ENCODE measurements at regions not wholly inside any gene's neighbourhood (a gene's known extent, or its start where the extent isn't known, plus 50 kb on each side); places are given as distances from the start of the nearest gene placed in this dataset.

DNA sequence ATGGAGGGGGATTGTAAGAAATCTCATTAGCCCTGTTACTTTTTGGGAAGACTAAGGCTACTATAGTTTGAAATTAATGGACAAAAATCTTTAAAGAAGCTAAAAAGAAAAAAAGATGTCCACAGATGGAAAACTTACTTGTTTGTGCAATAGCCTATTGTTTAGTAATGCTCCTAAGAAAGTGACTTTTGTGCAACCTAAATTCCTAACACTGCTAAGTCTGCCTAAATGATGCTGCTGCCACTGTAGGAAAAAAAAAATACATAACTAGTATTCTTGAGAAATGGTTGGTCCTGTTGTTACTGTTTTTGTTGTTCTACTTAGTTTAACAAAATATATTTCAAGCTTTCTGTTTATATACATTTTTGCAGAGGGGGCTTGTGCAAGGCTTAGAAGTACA, 108.2 kb upstream of the NR3C1 start:
- H2AFZ ChIP-seq (ENCODE audit: insufficient read depth, low read depth, low read length, poor library complexity, severe bottlenecking), result no peak overlapping the region
- H3K79me2 ChIP-seq (ENCODE audit: insufficient read depth, low read length), result no peaks in the 10 kb centered on the region
- H3K4me3 ChIP-seq (replicated peaks in 1 of 3; ENCODE audit: low read depth in 2 of 3, low read length in 3 of 3), result no peak overlapping the region
- DNase-seq, result no peak
- no peak overlapping the region for H3K9ac ChIP-seq (ENCODE audit: insufficient read depth, low read length, poor library complexity, severe bottlenecking)
- no peak overlapping the region for H3K4me2 ChIP-seq (replicated peaks; ENCODE audit: extremely low read depth, low read length, poor library complexity, severe bottlenecking)
- Mint-ChIP-seq H3K4me3 (no peak overlapping the region), H3K27me3 (ENCODE audit: low read depth in 3 of 3) (no peaks in the 10 kb centered on the region), H3K4me1 (peaks cover 7% of the 10 kb centered on the region), H3K36me3 (no peaks in the 10 kb centered on the region), H3K27ac (no peak overlapping the region), H3K9me3 (no peaks in the 10 kb centered on the region)
- H3K27me3 ChIP-seq (ENCODE audit: control insufficient read depth in 2 of 2, insufficient read depth in 2 of 2, low read length in 2 of 2), result no peaks in the 10 kb centered on the region
- TF ChIP-seq, protein P1, sequence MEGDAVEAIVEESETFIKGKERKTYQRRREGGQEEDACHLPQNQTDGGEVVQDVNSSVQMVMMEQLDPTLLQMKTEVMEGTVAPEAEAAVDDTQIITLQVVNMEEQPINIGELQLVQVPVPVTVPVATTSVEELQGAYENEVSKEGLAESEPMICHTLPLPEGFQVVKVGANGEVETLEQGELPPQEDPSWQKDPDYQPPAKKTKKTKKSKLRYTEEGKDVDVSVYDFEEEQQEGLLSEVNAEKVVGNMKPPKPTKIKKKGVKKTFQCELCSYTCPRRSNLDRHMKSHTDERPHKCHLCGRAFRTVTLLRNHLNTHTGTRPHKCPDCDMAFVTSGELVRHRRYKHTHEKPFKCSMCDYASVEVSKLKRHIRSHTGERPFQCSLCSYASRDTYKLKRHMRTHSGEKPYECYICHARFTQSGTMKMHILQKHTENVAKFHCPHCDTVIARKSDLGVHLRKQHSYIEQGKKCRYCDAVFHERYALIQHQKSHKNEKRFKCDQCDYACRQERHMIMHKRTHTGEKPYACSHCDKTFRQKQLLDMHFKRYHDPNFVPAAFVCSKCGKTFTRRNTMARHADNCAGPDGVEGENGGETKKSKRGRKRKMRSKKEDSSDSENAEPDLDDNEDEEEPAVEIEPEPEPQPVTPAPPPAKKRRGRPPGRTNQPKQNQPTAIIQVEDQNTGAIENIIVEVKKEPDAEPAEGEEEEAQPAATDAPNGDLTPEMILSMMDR (IDR thresholded peaks at IDR 0.05), result no peak
- H4K20me1 ChIP-seq (ENCODE audit: insufficient read depth, low read length), result no peaks in the 10 kb centered on the region
- no peak overlapping the region for H3K27ac ChIP-seq (ENCODE audit: low read depth in 1 of 2, low read length in 2 of 2)
- no peaks in the 10 kb centered on the region for H3K36me3 ChIP-seq (replicated peaks in 1 of 2; ENCODE audit: control insufficient read depth in 1 of 2, insufficient read depth in 2 of 2, low read length in 2 of 2)
- H3K4me1 ChIP-seq (ENCODE audit: control insufficient read depth in 1 of 2, insufficient read depth in 2 of 2, low read length in 2 of 2), result no peaks in the 10 kb centered on the region
- no peaks in the 10 kb centered on the region for H3K9me3 ChIP-seq (replicated peaks in 1 of 2; ENCODE audit: control insufficient read depth in 1 of 2, insufficient read depth in 1 of 2, low read length in 2 of 2)
- intact Hi-C loops (cut with micrococcal nuclease), result no loop called here

DNA sequence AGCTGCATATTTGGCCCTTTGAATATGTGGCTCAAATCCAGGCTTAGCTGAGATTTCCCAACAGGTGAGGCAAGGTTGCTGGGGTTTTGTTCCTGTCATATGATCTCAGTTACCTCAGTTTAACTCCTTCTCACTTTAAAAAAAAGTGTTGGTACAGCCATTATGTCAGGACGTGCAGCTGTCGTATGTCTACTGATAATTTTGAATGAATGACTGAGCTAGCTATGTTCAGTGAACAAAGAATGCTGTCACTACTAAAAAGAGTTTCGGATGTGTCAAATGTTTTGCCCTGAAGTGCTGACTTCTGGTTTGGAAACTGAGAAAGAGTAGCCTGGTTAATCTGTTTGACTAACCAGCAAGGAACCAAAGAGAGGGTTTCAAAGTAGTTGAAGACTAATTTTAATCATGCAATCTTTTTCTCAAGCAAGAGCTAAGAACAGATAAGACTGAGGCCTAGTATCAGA, 106.3 kb upstream of the NR3C1 start:
- 80% methylated on average over 3 of the region's 3 CpGs for WGBS (ENCODE audit: insufficient coverage)
- no peak for DNase-seq
- Mint-ChIP-seq H3K27me3 (ENCODE audit: low read depth in 3 of 3) (no peaks in the 10 kb centered on the region), H3K9me3 (peaks cover 0 to 6% (median 1%) of the 10 kb centered on the region in 7 donors), H3K27ac (no peak overlapping the region), H3K4me3 (no peak overlapping the region), H3K4me1 (peaks cover 7% of the 10 kb centered on the region), H3K36me3 (no peaks in the 10 kb centered on the region)
- Histone ChIP-seq H2AFZ (ENCODE audit: insufficient read depth, low read depth, low read length, poor library complexity, severe bottlenecking) (no peak overlapping the region), H3K79me2 (ENCODE audit: insufficient read depth, low read length) (no peaks in the 10 kb centered on the region), H3K36me3 (replicated peaks in 1 of 2; ENCODE audit: control insufficient read depth in 1 of 2, insufficient read depth in 2 of 2, low read length in 2 of 2) (no peaks in the 10 kb centered on the region), H3K4me3 (replicated peaks in 1 of 3; ENCODE audit: low read depth in 2 of 3, low read length in 3 of 3) (no peak overlapping the region), H3K4me1 (ENCODE audit: control insufficient read depth in 1 of 2, insufficient read depth in 2 of 2, low read length in 2 of 2) (no peaks in the 10 kb centered on the region), H3K27ac (ENCODE audit: low read depth in 1 of 2, low read length in 2 of 2) (no peak overlapping the region), H4K20me1 (ENCODE audit: insufficient read depth, low read length) (no peaks in the 10 kb centered on the region), H3K27me3 (ENCODE audit: control insufficient read depth in 2 of 2, insufficient read depth in 2 of 2, low read length in 2 of 2) (no peaks in the 10 kb centered on the region), H3K4me2 (replicated peaks; ENCODE audit: extremely low read depth, low read length, poor library complexity, severe bottlenecking) (no peak overlapping the region), H3K9me3 (replicated peaks in 1 of 2; ENCODE audit: control insufficient read depth in 1 of 2, insufficient read depth in 1 of 2, low read length in 2 of 2) (no peaks in the 10 kb centered on the region), H3K9ac (ENCODE audit: insufficient read depth, low read length, poor library complexity, severe bottlenecking) (no peak overlapping the region)
- intact Hi-C loops (cut with micrococcal nuclease), result no loop called here
- TF ChIP-seq, protein P1 (IDR thresholded peaks at IDR 0.05), result no peak
